ENCODE measurements at regions not wholly inside any gene's neighbourhood (a gene's known extent, or its start where the extent isn't known, plus 50 kb on each side); places are given as distances from the start of the nearest gene placed in this dataset.
"Not testable (repeated sequence)": the region's sequence is repeated elsewhere in the genome, so short reads cannot be mapped to it uniquely, and the experiment has no call there.

DNA sequence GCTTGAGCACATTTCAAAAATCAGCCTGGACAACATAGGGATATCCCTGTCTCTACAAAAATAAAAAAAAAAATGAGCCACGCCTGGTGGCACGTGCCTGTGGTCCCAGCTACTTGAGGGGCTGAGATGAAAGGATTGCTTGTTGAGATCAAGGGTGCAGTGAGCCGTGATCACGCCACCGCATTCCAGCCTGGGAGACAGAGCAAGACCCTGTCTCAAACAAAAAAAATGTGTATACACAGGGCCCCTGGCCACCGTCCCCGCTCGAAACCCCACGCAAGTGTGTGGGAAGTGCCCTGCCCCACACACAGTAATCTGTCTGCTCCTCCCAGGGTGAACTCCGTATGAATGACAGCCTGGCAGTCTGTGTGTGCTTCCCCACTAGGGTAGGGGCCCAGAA, 93.0 kb upstream of the RPL38 start:
- DNase-seq (ENCODE audit: low read depth in 2 of 2), result no peak

- DNase-seq (ENCODE audit: low read depth in 2 of 2), result no peak
Observed at GRCh38 chr17:74113326-74113725, 90.2 kb upstream of the RPL38 start.

- no peak for DNase-seq (ENCODE audit: low read depth in 2 of 2)
Observed at GRCh38 chr17:74113952-74114351, 89.5 kb upstream of the RPL38 start.

GRCh38 chr17:74114881-74115470, 88.5 kb upstream of the RPL38 start:
- no peak for DNase-seq (ENCODE audit: low read depth in 2 of 2)

GRCh38 chr17:74115586-74115985, 87.9 kb upstream of the RPL38 start:
- DNase-seq (ENCODE audit: low read depth in 2 of 2), result no peak

- no peak for DNase-seq (ENCODE audit: low read depth in 2 of 2)
Observed at GRCh38 chr17:74116087-74116717, 87.3 kb upstream of the RPL38 start.

DNA sequence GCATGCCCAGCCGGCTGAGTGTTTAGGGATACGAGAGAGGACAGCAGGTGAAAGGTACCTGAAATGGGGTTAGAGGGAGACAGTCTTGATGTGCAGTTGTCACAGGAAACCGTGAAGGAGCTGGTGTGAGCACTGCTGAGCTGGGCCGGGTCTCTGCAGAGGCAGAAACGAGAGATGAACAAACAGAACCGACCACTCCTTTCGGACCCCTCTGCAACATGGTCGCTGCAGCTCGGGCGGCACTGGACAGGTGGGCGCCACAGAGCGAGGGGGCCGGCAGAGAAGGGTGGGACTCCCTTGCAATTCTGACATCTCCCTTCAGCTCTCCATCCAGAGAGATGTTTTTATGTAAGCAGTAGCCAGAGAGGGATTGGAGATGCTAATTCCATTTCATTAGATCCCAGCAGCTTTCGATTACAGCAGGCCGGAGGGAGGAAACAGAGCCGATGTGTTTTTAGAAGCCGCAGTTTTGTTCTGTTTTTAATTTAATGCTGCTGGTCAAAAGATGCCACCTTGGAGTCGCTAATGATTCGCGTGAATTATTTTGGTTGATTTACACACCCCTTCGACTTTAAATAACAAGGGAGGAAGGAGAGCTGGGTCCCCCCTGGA, 86.3 kb upstream of the RPL38 start:
- no peak for DNase-seq (ENCODE audit: low read depth in 2 of 2)

- DNase-seq (ENCODE audit: low read depth in 2 of 2), result no peak
Observed at GRCh38 chr17:74117999-74118421, 85.5 kb upstream of the RPL38 start.

DNA sequence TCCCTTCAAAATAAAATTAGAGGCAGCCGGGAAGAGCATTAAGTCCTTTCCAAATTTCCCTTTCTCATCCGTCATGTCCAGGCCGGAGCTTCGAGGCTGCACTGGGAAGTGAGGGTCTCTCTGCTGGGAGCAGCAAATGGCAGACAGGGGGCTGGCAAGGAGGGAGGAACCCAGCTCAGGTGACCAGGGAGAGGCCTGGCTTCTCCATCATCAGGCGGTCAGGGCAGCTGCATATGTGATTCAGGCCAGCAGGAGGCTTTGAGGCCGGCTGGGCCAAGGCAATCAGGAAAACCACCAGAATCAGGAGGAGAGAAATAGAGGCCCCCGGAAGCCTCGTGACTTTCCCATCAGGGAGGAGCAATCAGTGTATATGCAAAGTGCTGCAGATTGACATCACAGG, 85.0 kb upstream of the RPL38 start:
- DNase-seq (ENCODE audit: low read depth in 2 of 2), result no peak

- no peak for DNase-seq (ENCODE audit: low read depth in 2 of 2)
Observed at GRCh38 chr17:74119049-74119580, 84.4 kb upstream of the RPL38 start.

- DNase-seq (ENCODE audit: low read depth in 2 of 2), result no peak
Observed at GRCh38 chr17:74119965-74120364, 83.5 kb upstream of the RPL38 start.

DNA sequence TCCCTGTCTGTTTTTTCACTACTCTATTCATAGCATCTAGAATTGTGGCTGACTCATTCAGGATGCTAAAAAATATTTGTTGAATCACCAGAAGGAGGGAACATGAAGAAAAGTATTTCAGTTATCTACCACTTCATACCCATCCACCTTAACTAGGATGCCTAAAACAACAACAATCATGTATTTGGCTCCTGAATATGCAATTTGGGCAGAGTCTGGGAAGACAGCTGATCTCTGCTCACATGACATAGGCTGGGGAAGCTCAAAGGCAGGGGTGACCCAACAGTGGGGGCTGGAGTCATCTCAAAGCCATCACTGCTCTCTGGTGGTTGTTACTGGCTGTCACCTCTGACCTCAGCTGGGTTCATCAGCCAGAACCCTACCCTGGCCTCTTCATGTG, 80.1 kb upstream of the RPL38 start:
- DNase-seq (ENCODE audit: low read depth in 2 of 2), result no peak

DNA sequence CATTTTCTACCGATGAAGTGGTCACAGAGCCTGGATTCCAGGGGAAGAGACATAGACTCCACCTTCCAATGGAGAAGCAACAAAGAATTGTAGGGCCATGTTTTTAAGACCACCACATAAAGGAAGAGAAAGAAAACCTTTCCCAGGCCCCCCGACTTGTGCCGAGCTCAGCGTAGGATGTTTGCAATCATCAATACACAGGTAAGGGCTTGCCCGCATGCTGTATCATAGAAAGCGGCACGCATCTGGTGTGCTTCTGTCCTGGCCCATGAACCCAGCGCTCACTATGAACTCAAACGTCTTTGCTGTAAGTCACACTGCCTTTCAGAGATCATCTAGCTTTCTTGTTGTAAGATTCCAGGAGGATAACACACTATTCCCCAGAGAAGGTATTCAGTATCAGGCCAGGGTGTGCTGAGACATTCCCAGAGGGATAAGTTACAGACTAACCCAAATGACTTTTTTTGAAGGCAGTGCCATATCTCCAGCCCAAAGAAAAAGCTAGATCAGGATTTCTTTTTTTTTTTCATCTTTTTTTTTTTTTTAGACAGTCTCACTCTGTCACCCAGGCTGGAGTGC, 79.5 kb upstream of the RPL38 start:
- DNase-seq (ENCODE audit: low read depth in 2 of 2), result no peak

DNA sequence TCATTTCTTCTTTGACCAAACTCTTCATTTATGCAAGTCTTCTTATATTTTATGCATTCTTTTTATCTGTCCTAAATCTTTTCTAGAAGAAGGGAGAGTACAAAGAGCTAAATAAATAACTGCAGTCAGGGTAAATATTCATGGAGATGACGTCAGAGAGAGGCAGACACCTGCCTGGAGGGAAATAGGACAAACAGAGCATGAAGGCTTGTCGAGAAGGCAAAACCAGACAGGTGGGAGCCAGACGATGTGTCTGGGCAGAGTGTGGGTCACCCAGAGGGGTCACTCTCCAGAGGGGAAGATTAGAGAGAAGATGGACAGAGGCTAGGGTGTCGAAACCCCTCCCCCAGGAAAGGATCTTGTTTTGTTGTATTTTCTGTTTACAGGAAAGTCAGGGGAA, 78.3 kb upstream of the RPL38 start:
- no peak for DNase-seq (ENCODE audit: low read depth in 2 of 2)

GRCh38 chr17:74126179-74126900, 77.1 kb upstream of the RPL38 start:
- no peak for DNase-seq (ENCODE audit: low read depth in 2 of 2)

- no peak for DNase-seq (ENCODE audit: low read depth in 2 of 2)
Observed at GRCh38 chr17:74126959-74127358, 76.5 kb upstream of the RPL38 start.

GRCh38 chr17:74128456-74129211, 74.8 kb upstream of the RPL38 start:
- DNase-seq (ENCODE audit: low read depth in 2 of 2), result no peak

DNA sequence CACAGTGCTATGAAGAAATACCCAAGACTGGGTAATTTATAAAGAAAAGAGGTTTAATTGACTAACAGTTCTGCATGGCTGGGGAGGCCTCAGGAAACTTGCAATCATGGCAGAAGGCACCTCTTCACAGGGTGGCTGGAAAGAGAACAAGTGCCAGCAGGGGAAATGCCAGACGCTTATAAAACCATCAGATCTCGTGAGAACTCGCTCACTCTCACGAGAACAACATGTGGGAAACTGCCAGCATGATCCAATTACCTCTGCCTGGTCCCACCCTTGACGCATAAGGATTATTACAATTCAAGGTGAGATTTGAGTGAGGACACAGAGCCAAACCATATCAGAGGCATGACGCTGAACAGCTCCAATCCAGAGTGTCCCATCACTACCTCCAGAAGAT, 73.7 kb upstream of the RPL38 start:
- not testable (repeated sequence) for DNase-seq (ENCODE audit: low read depth in 2 of 2)

DNA sequence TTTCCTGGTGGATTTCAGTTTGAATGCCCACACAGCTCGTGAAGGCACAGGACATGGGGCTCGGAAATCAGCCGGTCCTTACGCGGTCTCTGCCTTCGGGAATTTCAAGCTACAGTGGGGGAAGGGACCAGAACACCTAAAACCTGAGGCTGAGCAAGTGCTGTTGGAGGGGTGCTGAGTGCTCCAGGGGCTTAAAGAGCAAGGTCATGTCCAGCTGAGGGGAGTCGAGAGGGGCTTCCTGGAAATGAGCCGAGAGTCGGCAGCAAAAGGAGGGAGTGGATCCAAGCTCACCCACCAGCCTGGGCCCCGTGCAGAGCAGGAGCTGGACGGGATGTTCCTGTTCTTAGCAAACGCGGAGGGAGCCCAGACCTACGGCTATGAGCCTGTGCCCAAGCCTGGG, 73.2 kb upstream of the RPL38 start:
- no peak for DNase-seq (ENCODE audit: low read depth in 2 of 2)

DNA sequence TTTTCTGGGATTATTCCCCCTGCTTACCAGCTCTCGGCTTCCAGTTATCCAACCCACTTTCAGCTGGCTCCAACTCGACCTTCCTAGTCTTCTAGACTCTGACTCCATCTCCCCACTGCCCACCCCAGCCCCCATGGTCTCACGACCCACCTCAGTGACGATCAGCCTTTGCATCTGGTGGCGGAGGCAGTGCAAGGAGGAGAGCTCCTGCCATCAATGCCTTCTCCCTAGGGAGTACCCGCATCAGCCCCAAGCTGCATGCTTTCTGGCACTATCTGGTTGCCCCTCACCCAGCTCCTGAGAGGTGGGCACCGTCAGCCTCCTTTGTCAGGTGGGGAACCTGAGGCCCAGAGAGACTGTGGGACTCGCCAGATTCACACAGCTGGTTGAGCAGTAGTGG, 72.6 kb upstream of the RPL38 start:
- DNase-seq (ENCODE audit: low read depth in 2 of 2), result no peak

- no peak for DNase-seq (ENCODE audit: low read depth in 2 of 2)
Observed at GRCh38 chr17:74132354-74132753, 71.1 kb upstream of the RPL38 start.
